ENCODE measurements at regions not wholly inside any gene's neighbourhood (a gene's known extent, or its start where the extent isn't known, plus 50 kb on each side); places are given as distances from the start of the nearest gene placed in this dataset.

GRCh38 chr6:167720456-167721285 lies 106.0 kb upstream of the AFDN start:
- TF ChIP-seq, protein P1, sequence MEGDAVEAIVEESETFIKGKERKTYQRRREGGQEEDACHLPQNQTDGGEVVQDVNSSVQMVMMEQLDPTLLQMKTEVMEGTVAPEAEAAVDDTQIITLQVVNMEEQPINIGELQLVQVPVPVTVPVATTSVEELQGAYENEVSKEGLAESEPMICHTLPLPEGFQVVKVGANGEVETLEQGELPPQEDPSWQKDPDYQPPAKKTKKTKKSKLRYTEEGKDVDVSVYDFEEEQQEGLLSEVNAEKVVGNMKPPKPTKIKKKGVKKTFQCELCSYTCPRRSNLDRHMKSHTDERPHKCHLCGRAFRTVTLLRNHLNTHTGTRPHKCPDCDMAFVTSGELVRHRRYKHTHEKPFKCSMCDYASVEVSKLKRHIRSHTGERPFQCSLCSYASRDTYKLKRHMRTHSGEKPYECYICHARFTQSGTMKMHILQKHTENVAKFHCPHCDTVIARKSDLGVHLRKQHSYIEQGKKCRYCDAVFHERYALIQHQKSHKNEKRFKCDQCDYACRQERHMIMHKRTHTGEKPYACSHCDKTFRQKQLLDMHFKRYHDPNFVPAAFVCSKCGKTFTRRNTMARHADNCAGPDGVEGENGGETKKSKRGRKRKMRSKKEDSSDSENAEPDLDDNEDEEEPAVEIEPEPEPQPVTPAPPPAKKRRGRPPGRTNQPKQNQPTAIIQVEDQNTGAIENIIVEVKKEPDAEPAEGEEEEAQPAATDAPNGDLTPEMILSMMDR (IDR thresholded peaks at IDR 0.05): no peak
- no peak for TF ChIP-seq POLR2A (IDR thresholded peaks at IDR 0.05)

All from lower leg skin (tissue), 3 donors.